Activated CD8-positive, alpha-beta memory T cell treated with anti-CD3 and anti-CD28 coated beads, Interleukin-2, amount 10 ng/mL, durations not matched to agents 7 days and 5 days (primary cell): ENCODE measurements at regions not wholly inside any gene's neighbourhood (a gene's known extent, or its start where the extent isn't known, plus 50 kb on each side); places are given as distances from the start of the nearest gene placed in this dataset.

Experiments
- ATAC-seq: fragments of 150-1000 bp; cut with Tn5 transposase; one replicate; pipeline ENCODE4 v1.10.0; 2021; ENCODE audit warnings: moderate library complexity
- CTCF ChIA-PET: fragments of 350-600 bp; sonication (Branson Sonifier 250); formaldehyde crosslinking; loops from one replicate; lab custom pipeline; 2021; ENCODE audit warnings: antibody characterized with exemption; lab: Charles Lee
- DNase-seq: peaks from one replicate; pipeline ENCODE4 v3.0.0-alpha.2; 2020
- H3K27ac Mint-ChIP-seq: one replicate; pipeline ENCODE4 v1.8.0; 2021; ENCODE audit warnings: mild to moderate bottlenecking, mixed read lengths
- H3K27me3 Mint-ChIP-seq: one replicate; pipeline ENCODE4 v1.8.0; 2021; ENCODE audit warnings: mixed read lengths
- H3K36me3 Mint-ChIP-seq: one replicate; pipeline ENCODE4 v1.8.0; 2021; ENCODE audit warnings: mild to moderate bottlenecking, mixed read lengths
- H3K4me1 Mint-ChIP-seq: one replicate; pipeline ENCODE4 v1.8.0; 2021; ENCODE audit warnings: mixed read lengths
- H3K4me3 Mint-ChIP-seq: one replicate; pipeline ENCODE4 v1.8.0; 2021; ENCODE audit warnings: mild to moderate bottlenecking, moderate library complexity, mixed read lengths
- H3K9me3 Mint-ChIP-seq: one replicate; pipeline ENCODE4 v1.8.0; 2022; ENCODE audit warnings: low read depth, mixed read lengths

- H3K9me3 Mint-ChIP-seq, result no peaks in the 10 kb centered on the region
- no peaks in the 10 kb centered on the region for H3K36me3 Mint-ChIP-seq
Observed at GRCh38 chr1:234532503-234532922, 53.5 kb upstream of the TARBP1 start.

GRCh38 chr1:234531151-234531635, 52.2 kb upstream of the TARBP1 start:
- Mint-ChIP-seq H3K4me1 (peaks cover 18% of the 10 kb centered on the region), H3K27ac (no peak overlapping the region), H3K4me3 (no peak overlapping the region), H3K27me3 (peaks cover 32% of the 10 kb centered on the region), H3K36me3 (no peaks in the 10 kb centered on the region), H3K9me3 (no peaks in the 10 kb centered on the region)
- ATAC-seq (no peak), DNase-seq (no peak)
- CTCF ChIA-PET, result interaction anchor here (1.6 kb wide), 1 partner anchor 25 kb away, joined by 4 read pairs; no protein-coding TSS in a partner anchor

More at GRCh38 chr1:234532503-234532922, 53.5 kb upstream of the TARBP1 start:
- no peak overlapping the region for H3K4me3 Mint-ChIP-seq
- DNase-seq, result no peak
- peaks cover 18% of the 10 kb centered on the region for H3K4me1 Mint-ChIP-seq
- H3K27ac Mint-ChIP-seq, result no peak overlapping the region
- CTCF ChIA-PET, result interaction anchor here (1.0 kb wide), 1 partner anchor 45 kb away, joined by 3 read pairs; no protein-coding TSS in a partner anchor
- no peak for ATAC-seq
- peaks cover 23% of the 10 kb centered on the region for H3K27me3 Mint-ChIP-seq

GRCh38 chr1:234530672-234531071, 51.7 kb upstream of the TARBP1 start:
- H3K36me3 Mint-ChIP-seq, result no peaks in the 10 kb centered on the region
- H3K27me3 Mint-ChIP-seq, result peaks cover 35% of the 10 kb centered on the region
- CTCF ChIA-PET, result interaction anchor here (1.2 to 1.6 kb wide), 3 partner anchors 12 to 30 kb away, joined by 3 to 6 read pairs (median 4); no protein-coding TSS in a partner anchor
- no peak for DNase-seq
- ATAC-seq, result no peak
- H3K9me3 Mint-ChIP-seq, result no peaks in the 10 kb centered on the region
- no peak overlapping the region for H3K4me3 Mint-ChIP-seq
- no peak overlapping the region for H3K27ac Mint-ChIP-seq
- peaks cover 18% of the 10 kb centered on the region for H3K4me1 Mint-ChIP-seq

DNA sequence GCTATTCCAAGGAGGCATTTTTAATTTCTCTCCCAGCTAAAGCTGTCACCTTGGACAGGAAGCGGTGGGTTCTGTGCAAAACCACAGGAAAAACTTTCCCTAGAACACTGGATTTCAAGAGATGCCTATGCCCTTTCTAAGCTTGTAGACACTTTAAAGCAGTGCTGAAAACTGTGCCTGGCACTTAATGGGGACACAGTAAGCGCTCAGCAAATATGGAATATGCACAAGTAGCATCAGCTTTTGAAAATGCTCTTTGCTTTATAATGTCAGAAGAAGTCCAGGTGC, 50.9 kb upstream of the TARBP1 start:
- no peak for DNase-seq
- Mint-ChIP-seq H3K36me3 (peaks cover 1% of the 10 kb centered on the region), H3K9me3 (no peaks in the 10 kb centered on the region), H3K4me3 (no peak overlapping the region), H3K4me1 (peaks cover 22% of the 10 kb centered on the region), H3K27ac (no peak overlapping the region), H3K27me3 (peaks cover 37% of the 10 kb centered on the region)
- CTCF ChIA-PET, result interaction anchor here (0.6 to 2.0 kb wide), 9 partner anchors 11 to 1550 kb away, joined by 3 to 6 read pairs (median 3); no protein-coding TSS in a partner anchor
- ATAC-seq, result no peak

DNA sequence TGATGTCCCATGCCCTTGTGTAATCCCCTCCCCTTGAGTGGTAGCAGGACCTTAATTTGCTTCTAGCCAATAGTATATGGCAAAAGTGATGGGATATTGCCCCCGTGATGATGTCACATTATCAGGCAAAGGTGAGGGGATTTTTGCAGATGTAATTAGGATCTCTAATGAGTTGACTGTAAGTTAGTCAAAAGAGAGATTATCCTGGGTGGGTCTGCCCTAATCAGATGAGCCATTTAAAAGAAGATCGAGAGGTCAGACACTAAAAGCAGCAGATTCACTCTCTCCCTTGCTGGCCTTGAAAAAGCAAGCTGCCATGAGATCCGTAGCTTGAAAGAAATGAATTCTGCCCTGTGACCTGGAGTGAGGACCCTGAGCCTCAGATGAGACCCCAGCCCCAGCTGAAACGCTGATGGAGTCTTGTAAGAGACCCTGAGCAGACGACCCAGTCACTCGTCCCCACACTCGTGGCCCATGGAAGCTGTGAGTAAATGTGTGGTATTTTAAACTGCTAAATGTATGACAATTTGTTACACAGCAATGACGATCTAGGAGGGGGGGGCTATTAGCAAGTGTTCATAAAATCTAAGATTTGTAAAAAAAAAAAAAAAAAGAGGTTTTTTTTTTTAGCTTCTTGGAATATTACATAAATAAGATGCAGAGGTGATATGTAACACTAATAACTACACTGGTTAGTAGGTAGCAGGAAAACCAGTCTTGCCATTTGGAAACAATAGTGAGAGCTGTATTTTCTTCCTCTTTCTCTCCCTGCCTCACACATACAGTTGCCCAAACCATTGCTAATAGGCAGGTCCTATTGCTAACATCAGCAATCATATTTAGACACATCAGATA, 50.3 kb upstream of the TARBP1 start:
- Mint-ChIP-seq H3K4me3 (no peak overlapping the region), H3K27ac (no peak overlapping the region), H3K27me3 (peaks cover 37% of the 10 kb centered on the region), H3K4me1 (peaks cover 22% of the 10 kb centered on the region), H3K9me3 (no peaks in the 10 kb centered on the region), H3K36me3 (peaks cover 1% of the 10 kb centered on the region)
- ATAC-seq, result no peak
- no peak for DNase-seq
- CTCF ChIA-PET, result interaction anchor here (0.6 to 2.0 kb wide), 8 partner anchors 11 to 1550 kb away, joined by 3 to 6 read pairs (median 3); no protein-coding TSS in a partner anchor
